ENCODE measurements at regions not wholly inside any gene's neighbourhood (a gene's known extent, or its start where the extent isn't known, plus 50 kb on each side); places are given as distances from the start of the nearest gene placed in this dataset.

DNA sequence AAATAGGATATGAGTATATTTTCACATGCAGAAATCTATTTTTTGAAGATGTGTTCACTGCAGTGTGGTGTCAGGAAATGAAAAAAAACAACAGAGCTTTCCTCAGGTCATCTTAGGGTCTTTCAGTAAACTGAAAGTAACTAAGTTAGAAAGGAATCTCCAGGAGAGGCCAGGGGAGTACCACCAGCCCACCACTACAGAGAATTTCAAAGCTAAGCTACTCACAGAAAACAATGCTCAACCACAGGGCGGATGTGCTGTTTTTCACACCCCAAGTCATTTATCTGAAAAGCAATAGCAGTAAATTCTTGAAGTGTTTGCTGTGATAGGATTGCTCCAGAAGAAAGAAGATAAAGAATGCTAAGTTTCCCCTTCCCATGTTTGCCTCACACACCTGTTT is 79.0 kb downstream of the IFNG start:
- POLR2A ChIA-PET: no interaction called here
- CTCF ChIA-PET: interaction anchor here (0.5 to 0.7 kb wide), 2 partner anchors 12 to 616 kb away, joined by 3 to 4 read pairs; no protein-coding TSS in a partner anchor
- TF ChIP-seq ZNF510 (tag by site-specific recombination; IDR thresholded peaks at IDR 0.05; ENCODE audit: insufficient replicate concordance) (no peak), ZNF426 (tag by site-specific recombination; IDR thresholded peaks at IDR 0.05) (no peak), ZNF747 (tag by site-specific recombination; IDR thresholded peaks at IDR 0.05) (no peak), ZNF404 (tag by site-specific recombination; IDR thresholded peaks at IDR 0.05) (no peak), ZNF362 (tag by site-specific recombination; IDR thresholded peaks at IDR 0.05) (no peak), BCL11A (tag by site-specific recombination; IDR thresholded peaks at IDR 0.05; ENCODE audit: low read depth) (no peak), ZNF639 (tag by site-specific recombination; IDR thresholded peaks at IDR 0.05) (no peak), SALL2 (tag by site-specific recombination; IDR thresholded peaks at IDR 0.05; ENCODE audit: borderline replicate concordance) (no peak), ZNF274 (IDR thresholded peaks at IDR 0.05; ENCODE audit: low read length) (no peak), ZNF274 (tag by site-specific recombination; IDR thresholded peaks at IDR 0.05; ENCODE audit: borderline replicate concordance) (no peak), ZNF558 (tag by site-specific recombination; IDR thresholded peaks at IDR 0.05) (no peak), ZNF571 (tag by site-specific recombination; IDR thresholded peaks at IDR 0.05) (no peak), HOXA7 (CRISPR knock-in tag; IDR thresholded peaks at IDR 0.05; ENCODE audit: borderline replicate concordance) (no peak), ZNF560 (tag by site-specific recombination; IDR thresholded peaks at IDR 0.05; ENCODE audit: borderline replicate concordance) (no peak), ZNF214 (tag by site-specific recombination; IDR thresholded peaks at IDR 0.05; ENCODE audit: borderline replicate concordance) (no peak)
- no peak overlapping the region for H3K27ac ChIP-seq (ENCODE audit: extremely low read depth, low read depth, low read length)
- H3K36me3 ChIP-seq (ENCODE audit: control insufficient read depth in 2 of 2, insufficient read depth in 1 of 2, low read length in 2 of 2): no peaks in the 10 kb centered on the region
- H3K9me3 ChIP-seq (ENCODE audit: control insufficient read depth, insufficient read depth, low read depth, low read length): no peaks in the 10 kb centered on the region
- no peak overlapping the region for H3K4me3 ChIP-seq (ENCODE audit: low read depth, low read length)
- no peaks in the 10 kb centered on the region for H3K4me1 ChIP-seq (ENCODE audit: control insufficient read depth, insufficient read depth, low read length)

DNA sequence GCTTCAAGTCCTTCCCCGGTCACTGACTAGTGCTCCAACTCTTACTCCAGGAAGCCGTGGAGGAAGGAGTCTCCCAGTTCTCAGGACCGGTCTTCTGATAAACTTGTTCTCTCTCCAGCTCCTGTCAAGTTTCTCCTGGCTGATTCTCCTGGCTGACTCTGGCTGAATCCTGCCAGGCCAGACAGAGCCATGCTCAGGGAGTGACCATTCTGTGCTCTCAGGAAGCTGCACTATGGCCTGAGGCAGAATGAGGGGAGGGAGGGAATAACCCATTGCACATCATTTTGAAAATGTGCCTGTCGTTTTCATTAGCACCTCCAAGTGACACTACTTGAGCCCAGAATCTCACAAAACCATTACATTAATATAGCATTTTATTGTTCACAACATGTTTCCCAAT is 80.8 kb downstream of the IFNG start:
- Histone ChIP-seq H3K9me3 (ENCODE audit: control insufficient read depth, insufficient read depth, low read depth, low read length) (no peaks in the 10 kb centered on the region), H3K27ac (ENCODE audit: extremely low read depth, low read depth, low read length) (no peak overlapping the region), H3K4me3 (ENCODE audit: low read depth, low read length) (no peak overlapping the region), H3K4me1 (ENCODE audit: control insufficient read depth, insufficient read depth, low read length) (no peaks in the 10 kb centered on the region), H3K36me3 (ENCODE audit: control insufficient read depth in 2 of 2, insufficient read depth in 1 of 2, low read length in 2 of 2) (no peaks in the 10 kb centered on the region)
- no peak for TF ChIP-seq ZNF629 (tag by site-specific recombination; IDR thresholded peaks at IDR 0.05)
- ChIA-PET CTCF (interaction anchor here (0.6 kb wide), 1 partner anchor 95 kb away, joined by 3 read pairs; no protein-coding TSS in a partner anchor), POLR2A (no interaction called here)

GRCh38 chr12:68075416-68075815 is 84.1 kb downstream of the IFNG start:
- Histone ChIP-seq H3K36me3 (ENCODE audit: control insufficient read depth in 2 of 2, insufficient read depth in 1 of 2, low read length in 2 of 2) (no peaks in the 10 kb centered on the region), H3K4me3 (ENCODE audit: low read depth, low read length) (no peak overlapping the region), H3K9me3 (ENCODE audit: control insufficient read depth, insufficient read depth, low read depth, low read length) (no peaks in the 10 kb centered on the region), H3K27ac (ENCODE audit: extremely low read depth, low read depth, low read length) (no peak overlapping the region), H3K4me1 (ENCODE audit: control insufficient read depth, insufficient read depth, low read length) (no peaks in the 10 kb centered on the region)
- TF ChIP-seq ZNF701 (tag by site-specific recombination; IDR thresholded peaks at IDR 0.05) (no peak), ZNF146 (tag by site-specific recombination; IDR thresholded peaks at IDR 0.05) (no peak), SALL2 (tag by site-specific recombination; IDR thresholded peaks at IDR 0.05; ENCODE audit: borderline replicate concordance) (no peak), ZNF776 (tag by site-specific recombination; IDR thresholded peaks at IDR 0.05; ENCODE audit: borderline replicate concordance) (no peak), ZNF350 (tag by site-specific recombination; IDR thresholded peaks at IDR 0.05) (no peak), ZNF19 (tag by site-specific recombination; IDR thresholded peaks at IDR 0.05; ENCODE audit: low read depth) (no peak), ZNF621 (tag by site-specific recombination; IDR thresholded peaks at IDR 0.05) (no peak), ZNF221 (tag by site-specific recombination; IDR thresholded peaks at IDR 0.05; ENCODE audit: borderline replicate concordance) (no peak), ZNF302 (tag by site-specific recombination; IDR thresholded peaks at IDR 0.05; ENCODE audit: low read depth) (no peak), ZNF211 (tag by site-specific recombination; IDR thresholded peaks at IDR 0.05; ENCODE audit: low read depth) (no peak), KLF10 (tag by site-specific recombination; IDR thresholded peaks at IDR 0.05) (no peak)
- TF ChIP-seq, protein P1, sequence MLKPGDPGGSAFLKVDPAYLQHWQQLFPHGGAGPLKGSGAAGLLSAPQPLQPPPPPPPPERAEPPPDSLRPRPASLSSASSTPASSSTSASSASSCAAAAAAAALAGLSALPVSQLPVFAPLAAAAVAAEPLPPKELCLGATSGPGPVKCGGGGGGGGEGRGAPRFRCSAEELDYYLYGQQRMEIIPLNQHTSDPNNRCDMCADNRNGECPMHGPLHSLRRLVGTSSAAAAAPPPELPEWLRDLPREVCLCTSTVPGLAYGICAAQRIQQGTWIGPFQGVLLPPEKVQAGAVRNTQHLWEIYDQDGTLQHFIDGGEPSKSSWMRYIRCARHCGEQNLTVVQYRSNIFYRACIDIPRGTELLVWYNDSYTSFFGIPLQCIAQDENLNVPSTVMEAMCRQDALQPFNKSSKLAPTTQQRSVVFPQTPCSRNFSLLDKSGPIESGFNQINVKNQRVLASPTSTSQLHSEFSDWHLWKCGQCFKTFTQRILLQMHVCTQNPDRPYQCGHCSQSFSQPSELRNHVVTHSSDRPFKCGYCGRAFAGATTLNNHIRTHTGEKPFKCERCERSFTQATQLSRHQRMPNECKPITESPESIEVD (tag by site-specific recombination; IDR thresholded peaks at IDR 0.05): no peak
- ChIA-PET CTCF (interaction anchor here (0.6 to 0.7 kb wide), 2 partner anchors 82 to 242 kb away, joined by 3 read pairs; no protein-coding TSS in a partner anchor), POLR2A (no interaction called here)

Measured in HEK293 (cell line).